ENCODE measurements at regions not wholly inside any gene's neighbourhood (a gene's known extent, or its start where the extent isn't known, plus 50 kb on each side); places are given as distances from the start of the nearest gene placed in this dataset.

- TF ChIP-seq CTCF (conservative IDR thresholded peaks at IDR 0.05) (no peak), EZH2 (IDR thresholded peaks at IDR 0.05; ENCODE audit: low read depth) (no peak)
Measured at GRCh38 chr10:120229641-120230040, 227.4 kb upstream of the PLPP4 start.
